Left ventricle myocardium inferior (tissue), 1 donor: ENCODE measurements at regions not wholly inside any gene's neighbourhood (a gene's known extent, or its start where the extent isn't known, plus 50 kb on each side); places are given as distances from the start of the nearest gene placed in this dataset.

Experiments
- DNase-seq: peaks from one replicate; pipeline ENCODE4 v3.0.0-alpha.2; 2020
- H3K27ac ChIP-seq: fragments of 200-600 bp; replicated peaks from 2 replicates; pipeline ENCODE4 v1.8.0; 2021
- H3K27me3 ChIP-seq: fragments of 200-600 bp; 2 replicates; pipeline ENCODE4 v1.8.0; 2021; ENCODE audit warnings: low read depth
- H3K36me3 ChIP-seq: fragments of 200-600 bp; 2 replicates; pipeline ENCODE4 v1.8.0; 2021
- H3K4me1 ChIP-seq: fragments of 200-600 bp; 2 replicates; pipeline ENCODE4 v1.8.0; 2021
- H3K4me3 ChIP-seq: fragments of 200-600 bp; 2 replicates; pipeline ENCODE4 v1.8.0; 2021; ENCODE audit warnings: mild to moderate bottlenecking, moderate library complexity
- H3K9me3 ChIP-seq: fragments of 200-600 bp; replicated peaks from 2 replicates; pipeline ENCODE4 v1.8.0; 2021
- intact Hi-C: fragments of 100-400 bp; cut with micrococcal nuclease; formaldehyde crosslinking; loops from one replicate; pipeline ENCODE4 v1.11.0; 2022
- TF ChIP-seq, protein P1 (sequence below): fragments of 200-600 bp; IDR thresholded peaks from 2 replicates; pipeline ENCODE4 v1.8.0; 2021; ENCODE audit warnings: antibody characterized with exemption, mild to moderate bottlenecking, borderline replicate concordance
- donor health status: DM: no; HTN: yes; CAD: no; lungs with severe emphysema.

DNA sequence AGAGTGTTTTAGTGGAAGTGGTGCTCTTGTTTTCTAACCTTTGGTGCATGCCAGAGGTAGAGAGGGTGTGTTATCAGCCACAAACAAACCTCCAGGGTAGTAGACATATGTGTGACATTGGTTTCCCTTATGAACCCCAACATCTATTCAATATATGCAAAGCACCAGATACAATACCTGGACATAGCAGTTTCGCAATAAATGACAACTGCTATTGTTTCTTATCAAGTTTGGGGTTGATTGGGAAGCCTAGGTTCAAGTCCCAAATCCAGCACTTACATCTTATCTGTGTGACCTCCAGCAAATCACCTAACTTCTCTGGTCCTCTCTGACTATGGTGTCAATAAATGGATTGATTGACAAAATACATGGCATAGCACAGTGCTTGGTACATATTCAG is 169.4 kb upstream of the SERPINE2 start:
- no peaks in the 10 kb centered on the region for H3K9me3 ChIP-seq
- no peak overlapping the region for H3K27ac ChIP-seq
- intact Hi-C loops, result no loop called here
- H3K4me1 ChIP-seq, result no peaks in the 10 kb centered on the region
- H3K4me3 ChIP-seq, result no peak overlapping the region
- TF ChIP-seq, protein P1, sequence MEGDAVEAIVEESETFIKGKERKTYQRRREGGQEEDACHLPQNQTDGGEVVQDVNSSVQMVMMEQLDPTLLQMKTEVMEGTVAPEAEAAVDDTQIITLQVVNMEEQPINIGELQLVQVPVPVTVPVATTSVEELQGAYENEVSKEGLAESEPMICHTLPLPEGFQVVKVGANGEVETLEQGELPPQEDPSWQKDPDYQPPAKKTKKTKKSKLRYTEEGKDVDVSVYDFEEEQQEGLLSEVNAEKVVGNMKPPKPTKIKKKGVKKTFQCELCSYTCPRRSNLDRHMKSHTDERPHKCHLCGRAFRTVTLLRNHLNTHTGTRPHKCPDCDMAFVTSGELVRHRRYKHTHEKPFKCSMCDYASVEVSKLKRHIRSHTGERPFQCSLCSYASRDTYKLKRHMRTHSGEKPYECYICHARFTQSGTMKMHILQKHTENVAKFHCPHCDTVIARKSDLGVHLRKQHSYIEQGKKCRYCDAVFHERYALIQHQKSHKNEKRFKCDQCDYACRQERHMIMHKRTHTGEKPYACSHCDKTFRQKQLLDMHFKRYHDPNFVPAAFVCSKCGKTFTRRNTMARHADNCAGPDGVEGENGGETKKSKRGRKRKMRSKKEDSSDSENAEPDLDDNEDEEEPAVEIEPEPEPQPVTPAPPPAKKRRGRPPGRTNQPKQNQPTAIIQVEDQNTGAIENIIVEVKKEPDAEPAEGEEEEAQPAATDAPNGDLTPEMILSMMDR, result no peak
- no peak for DNase-seq
- H3K36me3 ChIP-seq, result no peaks in the 10 kb centered on the region
- no peaks in the 10 kb centered on the region for H3K27me3 ChIP-seq

GRCh38 chr2:224208007-224208406 is 168.9 kb upstream of the SERPINE2 start:
- intact Hi-C loops, result no loop called here
- no peaks in the 10 kb centered on the region for H3K9me3 ChIP-seq
- H3K4me1 ChIP-seq, result no peaks in the 10 kb centered on the region
- no peaks in the 10 kb centered on the region for H3K36me3 ChIP-seq
- TF ChIP-seq, protein P1, result no peak
- no peak overlapping the region for H3K27ac ChIP-seq
- no peak for DNase-seq
- no peaks in the 10 kb centered on the region for H3K27me3 ChIP-seq
- H3K4me3 ChIP-seq, result no peak overlapping the region

GRCh38 chr2:224206816-224207215 is 167.7 kb upstream of the SERPINE2 start:
- Histone ChIP-seq H3K27ac (no peak overlapping the region), H3K36me3 (no peaks in the 10 kb centered on the region), H3K4me1 (no peaks in the 10 kb centered on the region), H3K9me3 (no peaks in the 10 kb centered on the region), H3K4me3 (no peak overlapping the region), H3K27me3 (no peaks in the 10 kb centered on the region)
- no peak for DNase-seq
- intact Hi-C loops, result no loop called here
- TF ChIP-seq, protein P1, result no peak

GRCh38 chr2:224202281-224202865 is 163.3 kb upstream of the SERPINE2 start:
- H3K4me3 ChIP-seq, result no peak overlapping the region
- intact Hi-C loops, result no loop called here
- H3K36me3 ChIP-seq, result no peaks in the 10 kb centered on the region
- no peaks in the 10 kb centered on the region for H3K9me3 ChIP-seq
- H3K4me1 ChIP-seq, result no peaks in the 10 kb centered on the region
- H3K27ac ChIP-seq, result no peak overlapping the region
- DNase-seq, result no peak
- H3K27me3 ChIP-seq, result no peaks in the 10 kb centered on the region
- TF ChIP-seq, protein P1, result no peak

- Histone ChIP-seq H3K4me1 (peaks cover 3% of the 10 kb centered on the region), H3K36me3 (no peaks in the 10 kb centered on the region), H3K4me3 (no peak overlapping the region), H3K27ac (no peak overlapping the region), H3K27me3 (no peaks in the 10 kb centered on the region), H3K9me3 (peaks cover 7% of the 10 kb centered on the region)
- TF ChIP-seq, protein P1, result no peak
- intact Hi-C loops, result no loop called here
- DNase-seq, result no peak
Observed at GRCh38 chr2:224198436-224198835, 159.3 kb upstream of the SERPINE2 start.
